Mesendoderm (in vitro differentiated cells): ENCODE measurements at regions not wholly inside any gene's neighbourhood (a gene's known extent, or its start where the extent isn't known, plus 50 kb on each side); places are given as distances from the start of the nearest gene placed in this dataset.
"Not testable (repeated sequence)": the region's sequence is repeated elsewhere in the genome, so short reads cannot be mapped to it uniquely, and the experiment has no call there.

Experiments
- DNase-seq: peaks from one replicate; pipeline ENCODE4 v3.0.0; 2013
- H2AK5ac ChIP-seq: 2 replicates; pipeline ENCODE4 v1.6.1; 2013; ENCODE audit warnings: low read length, inconsistent platforms
- H2BK120ac ChIP-seq: 2 replicates; pipeline ENCODE4 v1.6.1; 2013; ENCODE audit warnings: low read depth, mild to moderate bottlenecking, low read length, moderate library complexity, mixed read lengths
- H2BK15ac ChIP-seq: replicated peaks from 2 replicates; pipeline ENCODE4 v1.6.1; 2013; ENCODE audit warnings: low read depth, mild to moderate bottlenecking, moderate library complexity
- H2BK5ac ChIP-seq: 2 replicates; pipeline ENCODE4 v1.6.1; 2013; ENCODE audit warnings: low read length, inconsistent platforms
- H3K18ac ChIP-seq: 2 replicates; pipeline ENCODE4 v1.6.1; 2013; ENCODE audit warnings: mild to moderate bottlenecking, low read length, mixed read lengths
- H3K23ac ChIP-seq: one replicate; pipeline ENCODE4 v1.6.1; 2013; ENCODE audit warnings: low read length
- H3K27ac ChIP-seq: 2 replicates; pipeline ENCODE4 v1.5.1; 2013; ENCODE audit warnings: low read depth, mild to moderate bottlenecking, inconsistent platforms, low read length, moderate library complexity
- H3K27me3 ChIP-seq: 2 replicates; pipeline ENCODE4 v1.6.1; 2013; ENCODE audit warnings: low read length, control low read depth, mild to moderate bottlenecking, inconsistent platforms; ENCODE audit not compliant: insufficient read depth, poor library complexity
- H3K36me3 ChIP-seq: 2 replicates; pipeline ENCODE4 v1.6.1; 2013; ENCODE audit warnings: low read length, inconsistent platforms; ENCODE audit not compliant: control insufficient read depth, insufficient read depth
- H3K4ac ChIP-seq: one replicate; pipeline ENCODE4 v1.6.1; 2013; ENCODE audit warnings: low read depth, mild to moderate bottlenecking, low read length, moderate library complexity
- H3K4me1 ChIP-seq: 2 replicates; pipeline ENCODE4 v1.6.1; 2013; ENCODE audit warnings: low read depth, low read length, inconsistent platforms; ENCODE audit not compliant: control insufficient read depth
- H3K4me2 ChIP-seq: 2 replicates; pipeline ENCODE4 v1.6.1; 2013; ENCODE audit warnings: low read length
- H3K4me3 ChIP-seq: 2 replicates; pipeline ENCODE4 v1.5.1; 2013; ENCODE audit warnings: mild to moderate bottlenecking, low read length
- H3K56ac ChIP-seq: one replicate; pipeline ENCODE4 v1.6.1; 2013; ENCODE audit warnings: low read length
- H3K79me1 ChIP-seq: 2 replicates; pipeline ENCODE4 v1.6.1; 2013; ENCODE audit warnings: low read length, inconsistent platforms
- H3K79me2 ChIP-seq: 2 replicates; pipeline ENCODE4 v1.6.1; 2013; ENCODE audit warnings: mild to moderate bottlenecking, low read length; ENCODE audit not compliant: control insufficient read depth, insufficient read depth
- H3K9ac ChIP-seq: 2 replicates; pipeline ENCODE4 v1.6.1; 2013; ENCODE audit warnings: low read length, inconsistent platforms
- H4K5ac ChIP-seq: one replicate; pipeline ENCODE4 v1.6.1; 2013; ENCODE audit warnings: low read length
- H4K8ac ChIP-seq: one replicate; pipeline ENCODE4 v1.6.1; 2013; ENCODE audit warnings: low read depth, mild to moderate bottlenecking, control low read depth, low read length, moderate library complexity
- WGBS: extraction: QIAGEN DNeasy Blood & Tissue Kit; methylation state at CpG from one replicate; pipeline ENCODE4 v1.1.7; 2013; ENCODE audit warnings: low lambda C conversion rate, missing lambda C conversion rate; ENCODE audit not compliant: insufficient coverage; ENCODE audit errors: extremely low coverage; 5-methylcytosine and 5-hydroxymethylcytosine counted together

GRCh38 chr15:89003865-89004725, 84.2 kb upstream of the ABHD2 start:
- WGBS: no CpG with 5 or more reads among the region's 11 CpGs
- peak; percentile 83 for DNase-seq

GRCh38 chr15:89004726-89005030, 83.6 kb upstream of the ABHD2 start:
- no peaks in the 10 kb centered on the region for H3K79me1 ChIP-seq
- WGBS: no CpG with 5 or more reads among the region's 4 CpGs
- H3K27ac ChIP-seq: no peak overlapping the region
- H4K8ac ChIP-seq: no peak overlapping the region
- no peaks in the 10 kb centered on the region for H3K27me3 ChIP-seq
- H3K9ac ChIP-seq: no peak overlapping the region
- no peak overlapping the region for H2BK5ac ChIP-seq
- no peak overlapping the region for H3K18ac ChIP-seq
- no peak overlapping the region for H3K23ac ChIP-seq
- no peak overlapping the region for H2BK15ac ChIP-seq
- no peak overlapping the region for H2AK5ac ChIP-seq
- no peak overlapping the region for H3K4ac ChIP-seq
- no peak overlapping the region for H3K56ac ChIP-seq
- no peaks in the 10 kb centered on the region for H3K36me3 ChIP-seq
- no peak overlapping the region for H3K4me2 ChIP-seq
- no peaks in the 10 kb centered on the region for H3K4me1 ChIP-seq
- no peak for DNase-seq
- H2BK120ac ChIP-seq: no peak overlapping the region
- no peak overlapping the region for H3K4me3 ChIP-seq
- no peak overlapping the region for H4K5ac ChIP-seq
- H3K79me2 ChIP-seq: no peaks in the 10 kb centered on the region

More at GRCh38 chr15:89003865-89004725, 84.2 kb upstream of the ABHD2 start:
- Histone ChIP-seq H2BK5ac (no peak overlapping the region), H2BK15ac (no peak overlapping the region), H3K18ac (no peak overlapping the region), H3K4ac (no peak overlapping the region), H3K56ac (no peak overlapping the region), H3K79me2 (no peaks in the 10 kb centered on the region), H3K36me3 (no peaks in the 10 kb centered on the region), H3K4me2 (no peak overlapping the region), H3K27me3 (no peaks in the 10 kb centered on the region), H3K79me1 (no peaks in the 10 kb centered on the region), H3K4me1 (no peaks in the 10 kb centered on the region), H2BK120ac (no peak overlapping the region), H3K27ac (no peak overlapping the region), H4K8ac (no peak overlapping the region), H4K5ac (no peak overlapping the region), H3K23ac (no peak overlapping the region), H3K4me3 (no peak overlapping the region), H3K9ac (no peak overlapping the region), H2AK5ac (no peak overlapping the region)

GRCh38 chr15:89007527-89007926, 80.7 kb upstream of the ABHD2 start:
- not testable (repeated sequence) for H3K36me3 ChIP-seq, H2AK5ac ChIP-seq, H3K27me3 ChIP-seq, H3K4me1 ChIP-seq, H3K27ac ChIP-seq, H3K4ac ChIP-seq, H2BK5ac ChIP-seq, H3K4me3 ChIP-seq, H3K56ac ChIP-seq, H2BK15ac ChIP-seq, H3K9ac ChIP-seq, H3K79me2 ChIP-seq, H3K4me2 ChIP-seq, H3K79me1 ChIP-seq, H4K5ac ChIP-seq, H2BK120ac ChIP-seq, H4K8ac ChIP-seq, H3K23ac ChIP-seq, DNase-seq, H3K18ac ChIP-seq
- WGBS: no CpG with 5 or more reads among the region's 9 CpGs

- H2BK15ac ChIP-seq: no peak overlapping the region
These were observed 80.3 kb upstream of the ABHD2 start for GRCh38 chr15:89007989-89008388.

GRCh38 chr15:89009080-89009479, 79.2 kb upstream of the ABHD2 start:
- no peaks in the 10 kb centered on the region for H3K79me2 ChIP-seq
- no peak overlapping the region for H3K18ac ChIP-seq
- no peak overlapping the region for H3K4me3 ChIP-seq
- no peak overlapping the region for H3K23ac ChIP-seq
- no peaks in the 10 kb centered on the region for H3K4me1 ChIP-seq
- H3K4me2 ChIP-seq: no peak overlapping the region
- WGBS: no CpG with 5 or more reads among the region's 6 CpGs
- H2AK5ac ChIP-seq: no peak overlapping the region
- DNase-seq: no peak
- no peak overlapping the region for H2BK120ac ChIP-seq
- no peak overlapping the region for H3K9ac ChIP-seq
- no peak overlapping the region for H2BK15ac ChIP-seq
- H3K56ac ChIP-seq: no peak overlapping the region
- no peak overlapping the region for H3K27ac ChIP-seq
- no peaks in the 10 kb centered on the region for H3K27me3 ChIP-seq
- no peaks in the 10 kb centered on the region for H3K36me3 ChIP-seq
- no peaks in the 10 kb centered on the region for H3K79me1 ChIP-seq
- no peak overlapping the region for H3K4ac ChIP-seq
- no peak overlapping the region for H2BK5ac ChIP-seq
- no peak overlapping the region for H4K8ac ChIP-seq
- no peak overlapping the region for H4K5ac ChIP-seq

More at GRCh38 chr15:89007989-89008388, 80.3 kb upstream of the ABHD2 start:
- Histone ChIP-seq H3K23ac (no peak overlapping the region), H3K79me2 (no peaks in the 10 kb centered on the region), H2BK5ac (no peak overlapping the region), H4K8ac (no peak overlapping the region), H3K27me3 (no peaks in the 10 kb centered on the region), H3K79me1 (no peaks in the 10 kb centered on the region), H2BK120ac (no peak overlapping the region), H4K5ac (no peak overlapping the region), H3K27ac (no peak overlapping the region), H2AK5ac (no peak overlapping the region), H3K56ac (no peak overlapping the region), H3K4me2 (no peak overlapping the region), H3K4me3 (no peak overlapping the region), H3K4me1 (no peaks in the 10 kb centered on the region), H3K9ac (no peak overlapping the region), H3K4ac (no peak overlapping the region), H3K36me3 (no peaks in the 10 kb centered on the region), H3K18ac (no peak overlapping the region)
- DNase-seq: no peak
